G401 (cell line): ENCODE measurements at regions not wholly inside any gene's neighbourhood (a gene's known extent, or its start where the extent isn't known, plus 50 kb on each side); places are given as distances from the start of the nearest gene placed in this dataset.
"Not testable (repeated sequence)": the region's sequence is repeated elsewhere in the genome, so short reads cannot be mapped to it uniquely, and the experiment has no call there.

Experiments
- DNase-seq: peaks from one replicate; pipeline ENCODE4 v3.0.0-alpha.2; 2015; ENCODE audit warnings: low spot score
- in situ Hi-C: cut with HindIII; loops from 2 replicates; pipeline ENCODE4 v1.10.0; 2016; ENCODE audit warnings: low sequenced_read_pairs, mixed read lengths

GRCh38 chr2:38243186-38243880, 133.7 kb downstream of the ATL2 start:
- no peak for DNase-seq
- in situ Hi-C loops, result no loop called here

DNA sequence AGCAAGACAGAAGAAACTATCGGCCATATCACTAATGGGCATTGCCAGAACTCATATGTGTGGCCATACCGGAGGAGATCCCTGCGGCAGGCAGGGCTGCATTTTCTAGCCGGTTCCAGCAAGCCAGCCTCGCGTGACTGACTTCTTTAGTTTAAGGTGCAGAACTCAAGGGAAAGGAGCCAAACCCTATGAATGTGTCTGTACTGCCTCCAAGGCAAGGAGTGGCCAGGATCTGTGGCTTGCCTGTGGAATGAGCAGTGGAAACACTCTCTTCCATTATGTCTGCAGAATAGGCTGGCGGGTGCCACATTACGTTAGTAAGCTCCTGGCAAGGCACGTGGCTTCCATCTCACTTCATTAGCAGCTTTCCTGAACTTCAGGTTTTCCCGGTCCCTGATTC, 137.6 kb downstream of the ATL2 start:
- in situ Hi-C loops, result no loop called here
- no peak for DNase-seq

GRCh38 chr2:38238705-38239104, 138.4 kb downstream of the ATL2 start:
- DNase-seq, in situ Hi-C loops: not testable (repeated sequence)

DNA sequence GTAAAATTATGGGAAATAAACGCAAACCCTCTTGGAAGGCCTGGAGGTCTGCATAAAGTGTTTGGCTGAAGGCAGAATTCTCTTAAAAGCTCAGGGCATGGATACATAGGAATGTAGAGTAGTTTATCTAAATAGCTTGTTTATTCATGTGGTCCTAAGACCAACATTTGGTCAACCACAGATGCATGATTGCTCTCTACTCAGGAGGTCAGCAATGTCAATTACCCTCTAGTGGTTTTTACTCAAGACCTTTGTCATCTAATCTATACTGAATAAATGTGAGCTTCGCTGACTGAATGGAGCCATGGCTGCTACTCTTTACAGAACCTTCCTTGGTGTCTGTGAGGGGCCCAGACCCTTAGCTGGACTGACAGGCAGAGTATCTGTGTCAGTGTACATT, 139.8 kb downstream of the ATL2 start:
- DNase-seq, result no peak
- in situ Hi-C loops, result no loop called here

DNA sequence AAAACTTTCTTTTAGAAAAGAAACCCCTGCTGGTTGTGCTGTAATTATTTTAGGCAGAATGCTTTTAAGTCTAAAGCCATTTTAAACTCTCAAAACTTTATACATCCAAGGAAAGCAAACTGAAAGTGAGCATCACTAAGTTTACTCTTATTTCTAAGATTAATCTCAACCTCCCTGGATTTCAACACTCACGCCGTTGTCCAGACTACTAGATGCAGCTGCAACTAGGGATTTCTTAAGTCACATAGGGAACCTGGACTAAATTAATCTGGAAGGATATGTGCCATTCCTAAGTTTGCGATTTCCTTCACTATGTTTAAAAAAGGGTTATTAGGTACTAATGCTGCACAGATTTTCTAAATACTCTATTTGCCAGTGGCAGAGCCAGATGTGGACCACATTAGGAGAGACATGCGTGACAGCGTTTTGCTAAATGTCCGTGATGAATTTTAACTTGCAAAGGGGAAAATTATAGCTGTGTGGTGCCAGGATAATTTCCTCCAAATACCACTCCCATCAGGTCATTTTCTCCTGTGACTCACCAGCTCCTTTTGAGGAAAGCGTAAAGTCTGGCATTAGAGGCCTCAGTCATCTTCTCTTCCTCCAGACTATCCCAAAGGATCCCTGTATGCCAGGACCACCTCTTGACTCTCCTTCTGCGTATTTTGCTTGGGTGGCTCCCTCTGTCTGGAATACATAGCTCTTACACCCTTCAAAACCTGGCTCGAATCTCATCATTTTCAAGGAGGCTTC, 143.7 kb downstream of the ATL2 start:
- no peak for DNase-seq
- in situ Hi-C loops, result no loop called here

DNA sequence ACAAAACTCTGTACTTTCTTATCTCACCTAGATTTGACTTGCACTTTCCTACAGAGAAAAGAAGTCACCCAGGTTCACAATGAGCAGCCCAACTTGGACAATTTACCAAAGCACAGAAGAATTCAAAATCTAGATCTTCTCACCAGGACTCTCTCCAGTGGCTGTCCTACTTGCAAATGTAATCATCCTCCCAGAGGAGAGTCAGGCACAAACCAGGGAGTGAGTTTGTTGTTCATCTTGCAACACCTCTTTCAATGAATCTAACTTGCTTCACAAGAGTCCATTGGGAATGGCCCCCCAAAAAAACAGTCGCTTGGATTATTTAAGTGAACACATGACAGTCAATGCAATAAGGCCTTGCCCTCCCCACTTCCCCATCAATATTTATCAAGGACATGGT, 144.6 kb downstream of the ATL2 start:
- in situ Hi-C loops, result no loop called here
- DNase-seq, result no peak

- in situ Hi-C loops, result no loop called here
- DNase-seq, result no peak
Observed at GRCh38 chr2:38230756-38231155, 146.3 kb downstream of the ATL2 start.

- in situ Hi-C loops, result no loop called here
- no peak for DNase-seq
Observed at GRCh38 chr2:38228753-38229152, 148.3 kb downstream of the ATL2 start.

DNA sequence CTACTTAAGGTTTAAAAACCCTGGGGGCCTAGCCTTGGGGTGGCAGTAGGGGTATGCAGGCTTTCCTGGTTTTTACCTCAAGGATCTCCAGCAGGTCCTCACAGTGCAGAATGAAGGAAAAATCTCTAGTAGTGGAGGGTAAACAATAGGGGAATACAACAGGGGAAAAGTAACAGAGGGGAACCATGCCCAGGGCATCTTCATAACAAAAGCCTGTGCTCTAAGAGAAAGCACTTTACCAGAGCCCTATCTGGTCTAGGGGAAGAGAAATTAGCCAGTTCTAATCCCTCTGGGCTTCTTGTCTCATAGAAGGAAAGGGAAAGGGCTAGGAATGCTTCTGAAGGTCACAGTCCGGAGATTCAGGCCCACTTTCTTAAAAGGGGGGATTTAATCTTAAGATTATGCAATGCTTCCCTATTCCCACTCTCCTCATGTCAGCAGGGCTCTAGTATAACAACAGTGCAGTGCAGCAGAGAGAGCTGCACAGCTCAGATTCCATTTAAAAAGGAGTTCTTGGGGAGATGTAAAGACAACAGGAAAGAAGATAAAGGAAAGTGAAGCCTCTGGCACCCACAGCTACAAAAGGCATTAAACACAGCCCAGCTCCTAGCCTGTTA, 149.0 kb upstream of the CYP1B1 start:
- in situ Hi-C loops, result no loop called here
- DNase-seq, result no peak

- DNase-seq, result no peak
- in situ Hi-C loops, result no loop called here
Observed at GRCh38 chr2:38224181-38224580, 148.2 kb upstream of the CYP1B1 start.

- no peak for DNase-seq
- in situ Hi-C loops, result no loop called here
Observed at GRCh38 chr2:38223256-38223655, 147.3 kb upstream of the CYP1B1 start.

- in situ Hi-C loops, result no loop called here
Observed at GRCh38 chr2:38220164-38220563, 144.2 kb upstream of the CYP1B1 start.

DNA sequence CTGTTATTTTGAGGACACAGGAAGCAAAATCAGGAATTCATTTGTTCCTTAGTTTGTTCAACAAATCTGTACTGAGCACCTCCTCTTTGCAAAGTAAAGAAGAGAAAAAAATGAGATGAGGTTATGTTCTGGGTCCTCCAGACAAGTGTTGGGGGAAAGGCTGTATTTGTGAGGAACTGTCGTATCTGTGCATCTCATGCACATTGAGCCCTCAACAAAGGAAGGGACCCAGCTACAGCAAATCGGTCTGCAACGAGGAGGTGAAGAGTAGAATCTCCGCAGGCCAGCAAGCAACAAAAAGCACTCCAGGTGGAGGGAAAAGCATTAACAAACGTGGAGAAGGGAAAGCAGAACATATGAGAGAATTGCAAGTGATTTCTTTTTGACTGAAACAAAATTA, 143.0 kb upstream of the CYP1B1 start:
- in situ Hi-C loops, result no loop called here
- DNase-seq, result no peak

More at GRCh38 chr2:38220164-38220563, 144.2 kb upstream of the CYP1B1 start:
- DNase-seq, result no peak

GRCh38 chr2:38218591-38218991, 142.6 kb upstream of the CYP1B1 start:
- DNase-seq, result no peak
- in situ Hi-C loops, result no loop called here

GRCh38 chr2:38217401-38218188, 141.6 kb upstream of the CYP1B1 start:
- no peak for DNase-seq
- in situ Hi-C loops, result no loop called here

GRCh38 chr2:38216886-38217285, 140.9 kb upstream of the CYP1B1 start:
- in situ Hi-C loops, result no loop called here
- DNase-seq, result no peak

DNA sequence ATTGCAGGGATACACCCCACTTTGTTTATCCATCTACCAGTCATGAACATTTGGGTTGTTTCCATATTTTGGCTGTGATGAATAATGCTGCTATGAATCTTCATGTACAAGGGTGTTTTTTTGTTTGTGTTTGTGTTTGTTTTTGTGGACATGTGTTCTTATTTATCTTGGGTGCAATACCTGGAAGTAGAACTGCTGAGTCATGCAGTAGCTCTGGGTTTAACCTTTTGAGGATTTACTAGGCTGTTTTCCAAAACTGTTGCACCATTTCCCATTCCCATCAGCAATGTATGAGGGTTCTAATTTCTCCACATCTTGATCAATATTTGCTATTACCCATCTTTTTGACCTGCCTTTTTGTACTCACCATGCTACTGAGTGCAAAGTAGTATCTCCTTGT, 140.0 kb upstream of the CYP1B1 start:
- in situ Hi-C loops, result no loop called here
- DNase-seq, result no peak

DNA sequence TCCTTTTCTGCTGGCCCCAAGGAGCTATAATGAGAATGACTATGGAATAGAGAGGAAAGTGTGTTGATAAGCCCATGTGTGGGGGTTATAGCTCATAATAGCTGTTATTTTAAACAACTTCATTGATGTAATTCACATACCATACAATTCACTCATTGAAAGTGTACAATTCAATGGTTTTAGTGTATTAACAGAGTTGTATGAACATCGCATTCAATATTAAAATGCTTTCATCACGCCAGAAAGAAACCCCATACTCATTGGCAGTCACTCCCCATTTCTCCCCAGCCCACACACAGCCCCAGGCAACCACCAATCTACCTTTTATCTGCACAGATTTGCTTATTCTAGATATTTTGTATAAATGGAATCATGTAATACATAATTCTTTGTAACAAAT, 139.6 kb upstream of the CYP1B1 start:
- in situ Hi-C loops, result no loop called here
- DNase-seq, result no peak

- in situ Hi-C loops, result no loop called here
- no peak for DNase-seq
Observed at GRCh38 chr2:38214209-38214717, 138.3 kb upstream of the CYP1B1 start.
